SK-N-SH (cell line): ENCODE measurements at regions not wholly inside any gene's neighbourhood (a gene's known extent, or its start where the extent isn't known, plus 50 kb on each side); places are given as distances from the start of the nearest gene placed in this dataset.

Experiments
- CTCF ChIP-seq: fragments of 200-600 bp; sonication (generic); IDR thresholded peaks from 2 replicates; pipeline ENCODE4 v1.6.1; 2017; ENCODE audit warnings: antibody characterized with exemption, mild to moderate bottlenecking, moderate library complexity
- EP300 ChIP-seq, 2 experiments: IDR thresholded peaks; 2 replicates each; pipeline versions ENCODE4 v1.4.0 to v1.6.1; 2012; ENCODE audit warnings: borderline replicate concordance in 1 of 2, low read depth in 1 of 2, low read length in 1 of 2
- MEF2A ChIP-seq: IDR thresholded peaks from 2 replicates; pipeline ENCODE4 v1.4.0; 2012; ENCODE audit warnings: low read depth, borderline replicate concordance
- MXI1 ChIP-seq: IDR thresholded peaks from 2 replicates; pipeline ENCODE4 v1.6.1; 2012; ENCODE audit warnings: mild to moderate bottlenecking, low read depth, low read length, improper control_type of control experiment
- POLR2AphosphoS5 ChIP-seq: IDR thresholded peaks from 2 replicates; pipeline ENCODE4 v1.6.1; 2012; ENCODE audit warnings: low read depth, low read length
- RAD21 ChIP-seq: IDR thresholded peaks from 2 replicates; pipeline ENCODE4 v1.6.1; 2012; ENCODE audit warnings: mild to moderate bottlenecking, low read length
- RCOR1 ChIP-seq: fragments of 150-350 bp; IDR thresholded peaks from 2 replicates; pipeline ENCODE4 v1.6.1; 2017; ENCODE audit warnings: antibody characterized with exemption, low read length
- RFX5 ChIP-seq: IDR thresholded peaks from 2 replicates; pipeline ENCODE4 v1.6.1; 2012; ENCODE audit warnings: mild to moderate bottlenecking, improper control_type of control experiment, low read length
- RXRA ChIP-seq: IDR thresholded peaks from 2 replicates; pipeline ENCODE4 v1.4.0; 2012; ENCODE audit warnings: low read depth, mild to moderate bottlenecking, borderline replicate concordance
- SIN3A ChIP-seq: IDR thresholded peaks from 2 replicates; pipeline ENCODE4 v1.6.1; 2012; ENCODE audit warnings: low read depth, mild to moderate bottlenecking, low read length, moderate library complexity, borderline replicate concordance
- SMC3 ChIP-seq: IDR thresholded peaks from 2 replicates; pipeline ENCODE4 v1.6.1; 2012; ENCODE audit warnings: low read depth, low read length, improper control_type of control experiment
- TAF1 ChIP-seq: IDR thresholded peaks from 2 replicates; pipeline ENCODE4 v1.6.1; 2012; ENCODE audit warnings: low read depth, mild to moderate bottlenecking, low read length, moderate library complexity, borderline replicate concordance
- TF ChIP-seq, protein P1 (sequence below): IDR thresholded peaks from 2 replicates; pipeline ENCODE4 v1.4.0; 2012; ENCODE audit warnings: low read depth, borderline replicate concordance
- TF ChIP-seq, protein P2 (sequence below): IDR thresholded peaks from 2 replicates; pipeline ENCODE4 v1.4.0; 2012; ENCODE audit warnings: low read depth

DNA sequence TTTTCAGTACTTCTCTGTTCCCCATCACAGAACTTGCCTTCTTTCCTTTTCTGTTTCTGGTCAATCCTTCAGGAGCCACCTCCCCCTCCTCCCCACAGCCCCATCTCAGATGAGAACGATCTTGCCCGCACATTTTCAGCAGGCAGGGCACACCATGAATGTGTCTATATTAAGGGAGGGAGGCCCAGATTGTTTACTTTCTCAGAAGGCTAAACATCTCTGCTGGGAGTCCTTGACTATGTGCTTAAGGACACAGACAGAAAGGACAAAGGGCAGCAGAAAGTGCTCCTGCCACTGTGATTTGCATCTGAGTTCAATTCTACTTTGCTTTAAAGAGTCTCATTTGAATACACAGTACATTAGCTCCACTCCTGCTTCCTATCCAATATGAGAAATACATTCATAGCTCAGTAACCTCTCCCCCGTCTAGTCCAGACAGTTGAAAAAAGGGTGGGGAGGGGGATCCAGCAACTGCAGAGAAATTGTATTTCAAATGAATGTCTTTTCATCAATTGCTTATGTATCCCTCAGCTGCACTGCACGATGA lies 175.0 kb upstream of the PARD3B start:
- TF ChIP-seq MEF2A (no peak), EP300 (IDR thresholded peaks at IDR 0.05; ENCODE audit: borderline replicate concordance in 1 of 2, low read depth in 1 of 2, low read length in 1 of 2) (no peak), CTCF (no peak), RCOR1 (no peak), SIN3A (no peak), POLR2AphosphoS5 (no peak), MXI1 (no peak), TAF1 (no peak), RXRA (no peak), RAD21 (no peak), SMC3 (no peak), RFX5 (no peak)
- TF ChIP-seq, protein P1, sequence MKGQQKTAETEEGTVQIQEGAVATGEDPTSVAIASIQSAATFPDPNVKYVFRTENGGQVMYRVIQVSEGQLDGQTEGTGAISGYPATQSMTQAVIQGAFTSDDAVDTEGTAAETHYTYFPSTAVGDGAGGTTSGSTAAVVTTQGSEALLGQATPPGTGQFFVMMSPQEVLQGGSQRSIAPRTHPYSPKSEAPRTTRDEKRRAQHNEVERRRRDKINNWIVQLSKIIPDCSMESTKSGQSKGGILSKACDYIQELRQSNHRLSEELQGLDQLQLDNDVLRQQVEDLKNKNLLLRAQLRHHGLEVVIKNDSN = no peak
- TF ChIP-seq, protein P2, sequence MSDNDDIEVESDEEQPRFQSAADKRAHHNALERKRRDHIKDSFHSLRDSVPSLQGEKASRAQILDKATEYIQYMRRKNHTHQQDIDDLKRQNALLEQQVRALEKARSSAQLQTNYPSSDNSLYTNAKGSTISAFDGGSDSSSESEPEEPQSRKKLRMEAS = no peak
